ENCODE measurements at regions not wholly inside any gene's neighbourhood (a gene's known extent, or its start where the extent isn't known, plus 50 kb on each side); places are given as distances from the start of the nearest gene placed in this dataset.

GRCh38 chr12:91419809-91420208, 237.2 kb upstream of the DCN start:
- no peak overlapping the region for H3K4me3 ChIP-seq (ENCODE audit: insufficient read depth, low read depth, low read length, poor library complexity, severe bottlenecking)
- no peak for DNase-seq
- H3K4me1 ChIP-seq (ENCODE audit: control insufficient read depth, insufficient read depth, low read length, poor library complexity, severe bottlenecking) = no peaks in the 10 kb centered on the region
- H3K9me3 ChIP-seq (ENCODE audit: control insufficient read depth, low read length) = no peaks in the 10 kb centered on the region
- no peaks in the 10 kb centered on the region for H3K27me3 ChIP-seq (replicated peaks; ENCODE audit: control insufficient read depth, insufficient read depth, low read length, poor library complexity, severe bottlenecking)
- H3K27ac ChIP-seq (ENCODE audit: insufficient read depth, low read length, poor library complexity, severe bottlenecking) = no peak overlapping the region
- H3K36me3 ChIP-seq (ENCODE audit: control insufficient read depth, insufficient read depth, low read length) = no peaks in the 10 kb centered on the region

- Histone ChIP-seq H3K4me1 (ENCODE audit: control insufficient read depth, insufficient read depth, low read length, poor library complexity, severe bottlenecking) (no peaks in the 10 kb centered on the region), H3K36me3 (ENCODE audit: control insufficient read depth, insufficient read depth, low read length) (no peaks in the 10 kb centered on the region), H3K27me3 (replicated peaks; ENCODE audit: control insufficient read depth, insufficient read depth, low read length, poor library complexity, severe bottlenecking) (no peaks in the 10 kb centered on the region), H3K4me3 (ENCODE audit: insufficient read depth, low read depth, low read length, poor library complexity, severe bottlenecking) (no peak overlapping the region), H3K9me3 (ENCODE audit: control insufficient read depth, low read length) (no peaks in the 10 kb centered on the region), H3K27ac (ENCODE audit: insufficient read depth, low read length, poor library complexity, severe bottlenecking) (no peak overlapping the region)
- DNase-seq = no peak
Observed at GRCh38 chr12:91418221-91419090, 235.8 kb upstream of the DCN start.

DNA sequence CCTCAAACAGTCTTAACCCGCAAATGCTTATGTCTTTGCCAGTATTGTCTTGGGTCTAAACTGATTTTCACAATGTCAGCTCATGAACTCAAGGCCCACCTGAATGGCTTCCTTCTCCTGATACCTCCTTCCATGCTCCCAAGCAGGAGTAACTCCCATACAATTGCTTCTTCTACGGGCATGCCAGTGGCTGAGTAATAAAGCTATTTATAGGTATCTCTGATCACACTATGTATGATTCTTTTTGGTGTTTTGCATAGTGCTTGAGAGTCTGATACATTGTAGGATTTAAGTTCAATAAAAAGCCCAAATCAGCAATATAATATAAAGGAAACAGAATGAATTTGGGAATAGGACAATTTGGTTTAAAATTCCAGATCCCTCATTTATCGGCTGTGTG, 235.0 kb upstream of the DCN start:
- Histone ChIP-seq H3K36me3 (ENCODE audit: control insufficient read depth, insufficient read depth, low read length) (no peaks in the 10 kb centered on the region), H3K9me3 (ENCODE audit: control insufficient read depth, low read length) (no peaks in the 10 kb centered on the region), H3K27ac (ENCODE audit: insufficient read depth, low read length, poor library complexity, severe bottlenecking) (no peak overlapping the region), H3K27me3 (replicated peaks; ENCODE audit: control insufficient read depth, insufficient read depth, low read length, poor library complexity, severe bottlenecking) (no peaks in the 10 kb centered on the region), H3K4me1 (ENCODE audit: control insufficient read depth, insufficient read depth, low read length, poor library complexity, severe bottlenecking) (no peaks in the 10 kb centered on the region), H3K4me3 (ENCODE audit: insufficient read depth, low read depth, low read length, poor library complexity, severe bottlenecking) (no peak overlapping the region)
- DNase-seq = no peak

DNA sequence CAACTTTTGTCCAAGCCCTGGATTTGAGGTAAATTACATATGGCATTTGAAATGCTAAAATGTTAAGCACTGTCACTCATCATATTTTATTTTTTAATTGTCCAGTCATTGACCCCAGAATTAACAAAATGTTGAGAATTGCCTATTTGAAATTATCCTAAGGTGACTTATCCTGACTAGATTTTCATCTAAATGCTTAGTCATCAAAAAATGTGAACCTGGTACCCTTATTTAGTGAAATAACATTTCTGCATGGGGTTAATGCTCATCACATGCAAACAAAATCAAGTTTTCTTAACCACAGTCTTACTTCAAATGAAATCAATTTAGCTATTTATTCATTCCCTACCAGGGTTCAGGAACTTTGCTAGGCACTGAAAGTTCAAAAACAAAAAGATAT, 232.0 kb upstream of the DCN start:
- no peak overlapping the region for H3K4me3 ChIP-seq (ENCODE audit: insufficient read depth, low read depth, low read length, poor library complexity, severe bottlenecking)

DNA sequence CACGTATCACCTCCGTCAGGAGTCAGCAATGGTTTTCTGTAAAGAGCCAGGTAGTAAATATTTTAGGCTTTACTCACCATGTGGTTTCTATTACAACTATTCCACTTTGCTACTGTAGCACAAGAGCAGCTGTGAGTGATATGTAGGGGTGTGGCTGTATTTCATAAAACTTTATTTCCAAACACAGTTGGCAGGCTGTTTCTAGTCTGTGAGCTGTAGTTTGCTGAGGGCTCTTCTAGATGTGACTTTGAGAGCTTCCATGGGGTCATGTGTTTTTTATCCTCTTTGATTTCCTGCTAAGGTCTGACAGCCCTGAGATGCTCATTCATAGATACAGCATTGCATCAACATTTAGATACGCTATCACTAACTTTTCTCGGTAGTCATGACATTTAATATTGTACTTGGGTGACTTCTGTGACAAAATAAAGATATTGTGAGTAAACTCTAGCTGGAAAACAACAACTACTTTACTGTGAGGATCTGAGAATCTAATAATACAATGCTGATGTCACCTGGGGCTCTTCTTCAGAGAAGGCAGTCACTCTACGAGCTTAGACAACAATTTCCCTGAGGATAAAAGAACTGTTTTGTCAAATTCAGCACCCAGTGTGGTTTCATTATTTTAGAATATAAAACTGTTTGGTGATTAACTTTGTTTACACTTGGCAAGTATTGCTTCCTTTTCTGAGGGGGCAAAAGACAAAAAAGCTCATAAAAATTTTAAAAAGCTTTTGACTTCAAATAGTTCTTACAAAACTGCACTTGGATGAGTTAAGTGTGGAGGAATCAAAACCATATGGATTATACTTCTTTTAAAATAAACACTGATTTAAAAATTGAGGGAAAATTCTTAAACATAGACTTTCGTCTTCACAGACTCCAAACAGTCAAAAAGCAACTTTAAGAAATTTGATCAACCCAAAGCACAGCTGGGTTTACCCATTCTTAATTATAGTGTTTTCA, 231.2 kb upstream of the DCN start:
- H3K4me1 ChIP-seq (ENCODE audit: control insufficient read depth, insufficient read depth, low read length, poor library complexity, severe bottlenecking) = no peaks in the 10 kb centered on the region
- DNase-seq = no peak
- H3K36me3 ChIP-seq (ENCODE audit: control insufficient read depth, insufficient read depth, low read length) = no peaks in the 10 kb centered on the region
- H3K27me3 ChIP-seq (replicated peaks; ENCODE audit: control insufficient read depth, insufficient read depth, low read length, poor library complexity, severe bottlenecking) = no peaks in the 10 kb centered on the region
- no peaks in the 10 kb centered on the region for H3K9me3 ChIP-seq (ENCODE audit: control insufficient read depth, low read length)
- no peak overlapping the region for H3K27ac ChIP-seq (ENCODE audit: insufficient read depth, low read length, poor library complexity, severe bottlenecking)
- H3K4me3 ChIP-seq (ENCODE audit: insufficient read depth, low read depth, low read length, poor library complexity, severe bottlenecking) = no peak overlapping the region

More for the DNA sequence above, 232.0 kb upstream of the DCN start:
- no peaks in the 10 kb centered on the region for H3K36me3 ChIP-seq (ENCODE audit: control insufficient read depth, insufficient read depth, low read length)
- H3K27me3 ChIP-seq (replicated peaks; ENCODE audit: control insufficient read depth, insufficient read depth, low read length, poor library complexity, severe bottlenecking) = no peaks in the 10 kb centered on the region
- no peaks in the 10 kb centered on the region for H3K9me3 ChIP-seq (ENCODE audit: control insufficient read depth, low read length)
- DNase-seq = no peak
- H3K27ac ChIP-seq (ENCODE audit: insufficient read depth, low read length, poor library complexity, severe bottlenecking) = no peak overlapping the region
- H3K4me1 ChIP-seq (ENCODE audit: control insufficient read depth, insufficient read depth, low read length, poor library complexity, severe bottlenecking) = no peaks in the 10 kb centered on the region

- no peaks in the 10 kb centered on the region for H3K27me3 ChIP-seq (replicated peaks; ENCODE audit: control insufficient read depth, insufficient read depth, low read length, poor library complexity, severe bottlenecking)
- H3K4me3 ChIP-seq (ENCODE audit: insufficient read depth, low read depth, low read length, poor library complexity, severe bottlenecking) = no peak overlapping the region
- H3K4me1 ChIP-seq (ENCODE audit: control insufficient read depth, insufficient read depth, low read length, poor library complexity, severe bottlenecking) = no peaks in the 10 kb centered on the region
- H3K9me3 ChIP-seq (ENCODE audit: control insufficient read depth, low read length) = no peaks in the 10 kb centered on the region
- no peaks in the 10 kb centered on the region for H3K36me3 ChIP-seq (ENCODE audit: control insufficient read depth, insufficient read depth, low read length)
- no peak overlapping the region for H3K27ac ChIP-seq (ENCODE audit: insufficient read depth, low read length, poor library complexity, severe bottlenecking)
- no peak for DNase-seq
Observed at GRCh38 chr12:91406920-91407341, 224.3 kb upstream of the DCN start.

DNA sequence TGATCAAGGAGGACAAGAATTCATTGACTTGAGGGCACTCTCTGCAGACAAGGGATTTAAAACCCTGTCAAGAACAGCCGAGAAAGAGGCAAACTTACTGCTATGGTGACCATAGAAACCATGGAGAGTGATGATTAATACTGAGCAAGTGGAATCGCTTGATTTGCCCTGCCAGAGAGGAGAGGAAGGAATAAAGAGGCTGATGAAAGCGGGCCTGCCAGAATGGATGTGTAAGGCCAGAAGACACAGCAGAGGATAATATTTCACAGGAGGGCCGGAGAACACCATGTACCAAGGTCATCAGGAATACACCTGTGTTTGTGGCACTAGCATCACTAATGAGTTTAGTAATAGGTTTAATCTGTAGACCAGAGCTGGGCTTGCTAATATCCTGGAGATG, 221.8 kb upstream of the DCN start:
- no peak for DNase-seq
- Histone ChIP-seq H3K27me3 (replicated peaks; ENCODE audit: control insufficient read depth, insufficient read depth, low read length, poor library complexity, severe bottlenecking) (no peaks in the 10 kb centered on the region), H3K27ac (ENCODE audit: insufficient read depth, low read length, poor library complexity, severe bottlenecking) (no peak overlapping the region), H3K4me1 (ENCODE audit: control insufficient read depth, insufficient read depth, low read length, poor library complexity, severe bottlenecking) (no peaks in the 10 kb centered on the region), H3K36me3 (ENCODE audit: control insufficient read depth, insufficient read depth, low read length) (no peaks in the 10 kb centered on the region), H3K9me3 (ENCODE audit: control insufficient read depth, low read length) (no peaks in the 10 kb centered on the region), H3K4me3 (ENCODE audit: insufficient read depth, low read depth, low read length, poor library complexity, severe bottlenecking) (no peak overlapping the region)

GRCh38 chr12:91401190-91401589, 218.6 kb upstream of the DCN start:
- Histone ChIP-seq H3K27ac (ENCODE audit: insufficient read depth, low read length, poor library complexity, severe bottlenecking) (no peak overlapping the region), H3K4me3 (ENCODE audit: insufficient read depth, low read depth, low read length, poor library complexity, severe bottlenecking) (no peak overlapping the region), H3K27me3 (replicated peaks; ENCODE audit: control insufficient read depth, insufficient read depth, low read length, poor library complexity, severe bottlenecking) (no peaks in the 10 kb centered on the region), H3K9me3 (ENCODE audit: control insufficient read depth, low read length) (no peaks in the 10 kb centered on the region), H3K36me3 (ENCODE audit: control insufficient read depth, insufficient read depth, low read length) (no peaks in the 10 kb centered on the region), H3K4me1 (ENCODE audit: control insufficient read depth, insufficient read depth, low read length, poor library complexity, severe bottlenecking) (no peaks in the 10 kb centered on the region)
- no peak for DNase-seq

GRCh38 chr12:91400271-91400670, 217.7 kb upstream of the DCN start:
- DNase-seq = no peak
- no peaks in the 10 kb centered on the region for H3K36me3 ChIP-seq (ENCODE audit: control insufficient read depth, insufficient read depth, low read length)
- no peaks in the 10 kb centered on the region for H3K27me3 ChIP-seq (replicated peaks; ENCODE audit: control insufficient read depth, insufficient read depth, low read length, poor library complexity, severe bottlenecking)
- no peak overlapping the region for H3K27ac ChIP-seq (ENCODE audit: insufficient read depth, low read length, poor library complexity, severe bottlenecking)
- H3K4me3 ChIP-seq (ENCODE audit: insufficient read depth, low read depth, low read length, poor library complexity, severe bottlenecking) = no peak overlapping the region
- H3K4me1 ChIP-seq (ENCODE audit: control insufficient read depth, insufficient read depth, low read length, poor library complexity, severe bottlenecking) = no peaks in the 10 kb centered on the region
- H3K9me3 ChIP-seq (ENCODE audit: control insufficient read depth, low read length) = no peaks in the 10 kb centered on the region
